ENCODE measurements at regions not wholly inside any gene's neighbourhood (a gene's known extent, or its start where the extent isn't known, plus 50 kb on each side); places are given as distances from the start of the nearest gene placed in this dataset.

DNA sequence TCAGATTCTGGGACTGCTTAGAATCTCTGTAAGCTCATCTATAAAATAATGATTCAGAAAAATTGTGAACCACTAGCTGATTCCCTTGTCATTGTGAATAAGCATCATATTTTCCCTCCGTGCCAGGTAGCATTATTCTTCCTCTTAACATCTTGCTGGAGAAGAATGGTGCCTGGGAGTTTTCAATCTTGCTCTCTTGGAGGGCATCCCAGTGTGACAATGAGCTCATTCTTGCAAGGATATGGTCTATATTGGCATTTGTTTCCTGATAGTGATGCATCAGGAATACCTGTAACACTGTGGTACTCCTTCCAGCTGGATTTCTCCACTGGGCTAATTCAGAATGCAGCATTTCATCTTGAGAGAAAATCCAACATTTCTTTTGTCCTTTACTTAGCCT lies 126.4 kb upstream of the ITGB1 start:
- TF ChIP-seq, protein P1, sequence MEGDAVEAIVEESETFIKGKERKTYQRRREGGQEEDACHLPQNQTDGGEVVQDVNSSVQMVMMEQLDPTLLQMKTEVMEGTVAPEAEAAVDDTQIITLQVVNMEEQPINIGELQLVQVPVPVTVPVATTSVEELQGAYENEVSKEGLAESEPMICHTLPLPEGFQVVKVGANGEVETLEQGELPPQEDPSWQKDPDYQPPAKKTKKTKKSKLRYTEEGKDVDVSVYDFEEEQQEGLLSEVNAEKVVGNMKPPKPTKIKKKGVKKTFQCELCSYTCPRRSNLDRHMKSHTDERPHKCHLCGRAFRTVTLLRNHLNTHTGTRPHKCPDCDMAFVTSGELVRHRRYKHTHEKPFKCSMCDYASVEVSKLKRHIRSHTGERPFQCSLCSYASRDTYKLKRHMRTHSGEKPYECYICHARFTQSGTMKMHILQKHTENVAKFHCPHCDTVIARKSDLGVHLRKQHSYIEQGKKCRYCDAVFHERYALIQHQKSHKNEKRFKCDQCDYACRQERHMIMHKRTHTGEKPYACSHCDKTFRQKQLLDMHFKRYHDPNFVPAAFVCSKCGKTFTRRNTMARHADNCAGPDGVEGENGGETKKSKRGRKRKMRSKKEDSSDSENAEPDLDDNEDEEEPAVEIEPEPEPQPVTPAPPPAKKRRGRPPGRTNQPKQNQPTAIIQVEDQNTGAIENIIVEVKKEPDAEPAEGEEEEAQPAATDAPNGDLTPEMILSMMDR (IDR thresholded peaks at IDR 0.05) = no peak
- no peak for TF ChIP-seq POLR2AphosphoS5 (IDR thresholded peaks at IDR 0.05)

Measured in prostate gland (tissue), 2 donors.